HG03025 (cell line): ENCODE measurements at regions not wholly inside any gene's neighbourhood (a gene's known extent, or its start where the extent isn't known, plus 50 kb on each side); places are given as distances from the start of the nearest gene placed in this dataset.
"Not testable (repeated sequence)": the region's sequence is repeated elsewhere in the genome, so short reads cannot be mapped to it uniquely, and the experiment has no call there.

ENCODE experiments used
- ATAC-seq: cut with Tn5 transposase; IDR thresholded peaks from one replicate; pipeline ENCODE4 v1.9.1; 2021; ENCODE audit warnings: mild to moderate bottlenecking, moderate library complexity; ENCODE audit not compliant: unreplicated experiment, low FRiP score

GRCh38 chr5:109987970-109988369 lies 298.2 kb downstream of the MAN2A1 start:
- no peak for ATAC-seq

GRCh38 chr5:109989161-109989560 lies 299.4 kb downstream of the MAN2A1 start:
- ATAC-seq: no peak

- ATAC-seq: no peak
Observed at GRCh38 chr5:109989994-109990722, 300.4 kb downstream of the MAN2A1 start.

- ATAC-seq: no peak
Observed at GRCh38 chr5:109990723-109991359, 301.1 kb downstream of the MAN2A1 start.

GRCh38 chr5:109992264-109992915 lies 302.7 kb downstream of the MAN2A1 start:
- no peak for ATAC-seq

- ATAC-seq: no peak
Observed at GRCh38 chr5:109994135-109994534, 304.4 kb downstream of the MAN2A1 start.

GRCh38 chr5:109996246-109996645 lies 306.5 kb downstream of the MAN2A1 start:
- no peak for ATAC-seq

GRCh38 chr5:109997161-109997560 lies 307.4 kb downstream of the MAN2A1 start:
- ATAC-seq: no peak

- no peak for ATAC-seq
Observed at GRCh38 chr5:109998208-109998607, 308.5 kb downstream of the MAN2A1 start.

- no peak for ATAC-seq
Observed at GRCh38 chr5:109998726-109999125, 309.0 kb downstream of the MAN2A1 start.

GRCh38 chr5:110001648-110002047 lies 311.9 kb downstream of the MAN2A1 start:
- no peak for ATAC-seq

- ATAC-seq: no peak
Observed at GRCh38 chr5:110002652-110003051, 312.9 kb downstream of the MAN2A1 start.

- not testable (repeated sequence) for ATAC-seq
Observed at GRCh38 chr5:110005907-110006562, 316.3 kb downstream of the MAN2A1 start.

GRCh38 chr5:110007101-110007500 lies 317.4 kb downstream of the MAN2A1 start:
- ATAC-seq: no peak

- ATAC-seq: no peak
Observed at GRCh38 chr5:110008131-110008530, 318.4 kb downstream of the MAN2A1 start.

GRCh38 chr5:110012145-110012544 lies 322.4 kb downstream of the MAN2A1 start:
- no peak for ATAC-seq

- no peak for ATAC-seq
Observed at GRCh38 chr5:110013017-110013416, 323.3 kb downstream of the MAN2A1 start.

- no peak for ATAC-seq
Observed at GRCh38 chr5:110017854-110018253, 328.1 kb downstream of the MAN2A1 start.

- ATAC-seq: no peak
Observed at GRCh38 chr5:110018509-110018908, 328.8 kb downstream of the MAN2A1 start.

- no peak for ATAC-seq
Observed at GRCh38 chr5:110019119-110019518, 329.4 kb downstream of the MAN2A1 start.

GRCh38 chr5:110019780-110020179 lies 330.1 kb downstream of the MAN2A1 start:
- ATAC-seq: no peak
